Breast epithelium (tissue), 3 donors: ENCODE measurements at regions not wholly inside any gene's neighbourhood (a gene's known extent, or its start where the extent isn't known, plus 50 kb on each side); places are given as distances from the start of the nearest gene placed in this dataset.

Source experiments
- POLR2A ChIP-seq: fragments of 450-650 bp; IDR thresholded peaks from one replicate; pipeline ENCODE4 v1.6.1; 2016; ENCODE audit warnings: antibody characterized with exemption, mild to moderate bottlenecking, moderate library complexity
- TF ChIP-seq, protein P1 (sequence below), 3 donors: fragments of 450-650 bp; IDR thresholded peaks; one replicate each; pipeline ENCODE4 v1.5.1; 2016 to 2017; ENCODE audit warnings: antibody characterized with exemption in 3 of 3, mild to moderate bottlenecking in 3 of 3, moderate library complexity in 3 of 3

DNA sequence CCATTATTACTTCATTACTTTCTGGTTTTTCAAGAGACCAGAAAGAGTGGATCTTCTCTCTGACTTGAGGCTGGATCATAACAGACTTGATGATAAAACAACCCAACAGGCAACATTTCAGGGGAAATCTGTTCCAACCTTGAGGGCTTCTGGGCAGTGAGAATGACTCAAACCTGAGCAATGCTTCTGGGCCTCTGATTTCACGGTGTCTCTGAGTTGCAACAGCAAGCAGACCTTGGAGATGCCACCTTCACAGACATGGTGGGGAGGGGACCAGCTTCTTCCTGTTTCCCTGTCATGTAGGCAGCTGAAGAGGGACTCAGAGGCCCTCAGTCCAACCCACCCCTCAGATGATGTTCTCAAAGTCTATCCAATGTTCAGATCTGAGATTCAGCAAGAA lies 104.0 kb downstream of the ABHD5 start:
- TF ChIP-seq POLR2A, result no peak
- TF ChIP-seq, protein P1, sequence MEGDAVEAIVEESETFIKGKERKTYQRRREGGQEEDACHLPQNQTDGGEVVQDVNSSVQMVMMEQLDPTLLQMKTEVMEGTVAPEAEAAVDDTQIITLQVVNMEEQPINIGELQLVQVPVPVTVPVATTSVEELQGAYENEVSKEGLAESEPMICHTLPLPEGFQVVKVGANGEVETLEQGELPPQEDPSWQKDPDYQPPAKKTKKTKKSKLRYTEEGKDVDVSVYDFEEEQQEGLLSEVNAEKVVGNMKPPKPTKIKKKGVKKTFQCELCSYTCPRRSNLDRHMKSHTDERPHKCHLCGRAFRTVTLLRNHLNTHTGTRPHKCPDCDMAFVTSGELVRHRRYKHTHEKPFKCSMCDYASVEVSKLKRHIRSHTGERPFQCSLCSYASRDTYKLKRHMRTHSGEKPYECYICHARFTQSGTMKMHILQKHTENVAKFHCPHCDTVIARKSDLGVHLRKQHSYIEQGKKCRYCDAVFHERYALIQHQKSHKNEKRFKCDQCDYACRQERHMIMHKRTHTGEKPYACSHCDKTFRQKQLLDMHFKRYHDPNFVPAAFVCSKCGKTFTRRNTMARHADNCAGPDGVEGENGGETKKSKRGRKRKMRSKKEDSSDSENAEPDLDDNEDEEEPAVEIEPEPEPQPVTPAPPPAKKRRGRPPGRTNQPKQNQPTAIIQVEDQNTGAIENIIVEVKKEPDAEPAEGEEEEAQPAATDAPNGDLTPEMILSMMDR (IDR thresholded peaks at IDR 0.05), result no peak
